Ascending aorta (tissue), 2 donors: ENCODE measurements at regions not wholly inside any gene's neighbourhood (a gene's known extent, or its start where the extent isn't known, plus 50 kb on each side); places are given as distances from the start of the nearest gene placed in this dataset.

Source experiments
- DNase-seq, 2 donors: peaks; one replicate each; pipeline ENCODE4 v3.0.0-alpha.2; 2019; ENCODE audit warnings: low spot score in 2 of 2
- H3K27ac ChIP-seq, 2 donors: fragments of 200-600 bp; sonication (generic); one replicate each; pipeline ENCODE4 v1.5.1; 2016 to 2017; ENCODE audit warnings: mild to moderate bottlenecking in 1 of 2
- H3K27me3 ChIP-seq: fragments of 200-600 bp; sonication (generic); one replicate; pipeline ENCODE4 v1.5.1; 2017
- H3K36me3 ChIP-seq, 2 donors: fragments of 200-600 bp; sonication (generic); one replicate each; pipeline ENCODE4 v1.5.1; 2016
- H3K4me1 ChIP-seq, 2 donors: fragments of 200-600 bp; sonication (generic); one replicate each; pipeline ENCODE4 v1.5.1; 2016 to 2017; ENCODE audit warnings: mild to moderate bottlenecking in 1 of 2
- H3K4me3 ChIP-seq, 2 donors: fragments of 200-600 bp; sonication (generic); one replicate each; pipeline ENCODE4 v1.5.1; 2016 to 2017; ENCODE audit warnings: mild to moderate bottlenecking in 1 of 2
- H3K9me3 ChIP-seq, 2 donors: fragments of 200-600 bp; sonication (generic); one replicate each; pipeline ENCODE4 v1.5.1; 2016
- intact Hi-C: fragments of 100-400 bp; cut with DNase I; formaldehyde crosslinking; loops from one replicate; pipeline ENCODE4 v1.15.1; 2023
- TF ChIP-seq, protein P1 (sequence below), 3 experiments: fragments of 200-600 bp in 2 of 3; fragments of 450-650 bp in 1 of 3; sonication (generic) in 2 of 3; IDR thresholded peaks; one replicate each; pipeline ENCODE4 v1.5.1; 2016 to 2019; ENCODE audit warnings: antibody characterized with exemption in 3 of 3, mild to moderate bottlenecking in 1 of 3, moderate library complexity in 1 of 3

DNA sequence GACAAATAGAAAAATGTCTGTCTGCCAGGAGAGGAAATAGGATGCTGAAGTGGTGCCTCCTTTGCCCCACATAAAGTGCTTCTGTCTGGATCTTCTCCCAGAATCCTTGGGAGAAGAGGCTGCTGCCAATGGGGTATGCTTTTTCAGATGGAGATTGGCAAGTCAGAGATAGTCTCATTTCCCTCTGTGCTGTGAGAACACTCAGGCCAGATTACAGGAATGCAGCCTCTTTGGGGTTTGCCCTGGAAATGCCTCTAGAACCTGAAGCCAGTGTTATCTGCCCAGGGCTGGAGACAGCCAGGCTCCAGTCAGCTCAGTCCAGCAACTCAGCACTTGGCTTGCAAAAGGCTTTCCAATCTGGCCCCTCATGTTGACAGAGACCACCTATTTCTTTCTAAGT lies 119.1 kb upstream of the PHYHIPL start:
- no peaks in the 10 kb centered on the region for H3K9me3 ChIP-seq
- H3K27me3 ChIP-seq = no peaks in the 10 kb centered on the region
- H3K4me3 ChIP-seq = no peak overlapping the region
- TF ChIP-seq, protein P1, sequence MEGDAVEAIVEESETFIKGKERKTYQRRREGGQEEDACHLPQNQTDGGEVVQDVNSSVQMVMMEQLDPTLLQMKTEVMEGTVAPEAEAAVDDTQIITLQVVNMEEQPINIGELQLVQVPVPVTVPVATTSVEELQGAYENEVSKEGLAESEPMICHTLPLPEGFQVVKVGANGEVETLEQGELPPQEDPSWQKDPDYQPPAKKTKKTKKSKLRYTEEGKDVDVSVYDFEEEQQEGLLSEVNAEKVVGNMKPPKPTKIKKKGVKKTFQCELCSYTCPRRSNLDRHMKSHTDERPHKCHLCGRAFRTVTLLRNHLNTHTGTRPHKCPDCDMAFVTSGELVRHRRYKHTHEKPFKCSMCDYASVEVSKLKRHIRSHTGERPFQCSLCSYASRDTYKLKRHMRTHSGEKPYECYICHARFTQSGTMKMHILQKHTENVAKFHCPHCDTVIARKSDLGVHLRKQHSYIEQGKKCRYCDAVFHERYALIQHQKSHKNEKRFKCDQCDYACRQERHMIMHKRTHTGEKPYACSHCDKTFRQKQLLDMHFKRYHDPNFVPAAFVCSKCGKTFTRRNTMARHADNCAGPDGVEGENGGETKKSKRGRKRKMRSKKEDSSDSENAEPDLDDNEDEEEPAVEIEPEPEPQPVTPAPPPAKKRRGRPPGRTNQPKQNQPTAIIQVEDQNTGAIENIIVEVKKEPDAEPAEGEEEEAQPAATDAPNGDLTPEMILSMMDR (IDR thresholded peaks at IDR 0.05) = no peak
- H3K36me3 ChIP-seq = no peaks in the 10 kb centered on the region
- intact Hi-C loops = no loop called here
- no peak for DNase-seq
- H3K27ac ChIP-seq = no peak overlapping the region
- no peaks in the 10 kb centered on the region for H3K4me1 ChIP-seq

DNA sequence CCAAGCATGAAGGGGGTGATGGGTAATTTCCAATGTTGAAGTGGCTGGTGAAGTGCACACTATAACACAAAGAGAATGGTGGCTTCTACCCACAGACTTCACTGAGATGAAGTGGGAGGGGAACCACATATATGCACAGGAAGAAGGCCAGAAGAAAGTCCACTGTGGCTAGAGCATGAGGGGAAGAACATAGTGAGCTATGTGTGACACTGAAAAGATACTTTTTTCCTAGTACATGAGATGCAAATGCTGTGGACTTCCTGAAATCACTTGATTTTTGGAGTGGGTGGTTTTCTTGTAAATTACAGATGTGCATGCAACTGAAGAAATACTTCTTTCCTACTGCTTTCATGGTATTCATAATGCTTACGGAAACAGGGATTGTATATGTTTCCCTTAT lies 115.6 kb upstream of the PHYHIPL start:
- Histone ChIP-seq H3K4me3 (no peak overlapping the region), H3K27ac (no peak overlapping the region), H3K27me3 (no peaks in the 10 kb centered on the region), H3K9me3 (no peaks in the 10 kb centered on the region), H3K4me1 (no peaks in the 10 kb centered on the region), H3K36me3 (no peaks in the 10 kb centered on the region)
- no peak for DNase-seq
- TF ChIP-seq, protein P1 (IDR thresholded peaks at IDR 0.05) = no peak
- intact Hi-C loops = no loop called here

DNA sequence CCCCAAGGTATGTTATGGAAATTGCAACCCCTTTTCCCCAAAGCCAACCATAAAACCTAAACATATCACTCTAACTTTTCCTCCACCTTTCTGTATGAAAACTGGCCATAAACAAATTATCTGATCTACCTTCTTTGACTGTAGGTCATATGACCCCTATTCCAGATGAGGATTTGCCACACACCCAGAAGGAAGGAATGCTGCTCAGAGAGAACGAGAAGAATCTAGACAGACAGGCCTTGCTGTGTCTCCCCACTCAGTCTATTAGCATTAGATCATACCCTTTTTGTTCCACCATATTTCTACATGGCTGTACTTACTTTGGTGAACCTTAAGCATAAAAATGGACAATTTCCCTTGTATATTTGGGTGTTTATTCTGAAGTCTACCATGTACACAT lies 113.0 kb upstream of the PHYHIPL start:
- no peaks in the 10 kb centered on the region for H3K4me1 ChIP-seq
- intact Hi-C loops = no loop called here
- no peaks in the 10 kb centered on the region for H3K27me3 ChIP-seq
- no peaks in the 10 kb centered on the region for H3K9me3 ChIP-seq
- no peak overlapping the region for H3K4me3 ChIP-seq
- TF ChIP-seq, protein P1 (IDR thresholded peaks at IDR 0.05) = no peak
- no peaks in the 10 kb centered on the region for H3K36me3 ChIP-seq
- DNase-seq = no peak
- H3K27ac ChIP-seq = no peak overlapping the region

DNA sequence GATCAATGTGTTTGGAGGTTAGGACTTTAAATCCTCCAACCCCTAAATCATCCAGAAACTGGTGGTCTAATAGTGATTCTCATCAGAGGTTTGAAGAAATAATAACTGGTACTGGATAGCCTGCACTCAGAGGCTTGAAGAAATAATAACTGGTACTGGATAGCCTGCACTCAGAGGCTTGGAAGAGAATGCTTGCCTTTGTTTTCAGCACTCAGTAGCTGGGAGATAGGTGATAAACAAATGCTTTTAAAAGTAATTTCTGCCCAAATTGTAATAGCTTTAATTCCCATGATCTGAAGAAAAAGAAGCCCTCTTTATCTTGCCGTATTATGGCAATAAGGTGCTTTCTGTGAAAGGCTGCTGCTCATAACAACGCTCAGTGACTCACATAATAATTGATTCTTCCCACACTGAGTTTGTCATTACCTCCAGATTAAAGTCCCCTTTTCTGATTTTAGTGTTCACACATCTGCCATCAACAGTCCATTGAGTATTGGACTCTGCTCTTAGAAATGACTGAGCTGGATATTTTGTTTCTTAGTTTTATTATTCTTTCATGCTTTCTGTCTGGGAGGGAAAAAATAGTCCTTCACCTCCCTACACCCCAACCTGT lies 112.3 kb upstream of the PHYHIPL start:
- no peaks in the 10 kb centered on the region for H3K9me3 ChIP-seq
- H3K4me3 ChIP-seq = no peak overlapping the region

DNA sequence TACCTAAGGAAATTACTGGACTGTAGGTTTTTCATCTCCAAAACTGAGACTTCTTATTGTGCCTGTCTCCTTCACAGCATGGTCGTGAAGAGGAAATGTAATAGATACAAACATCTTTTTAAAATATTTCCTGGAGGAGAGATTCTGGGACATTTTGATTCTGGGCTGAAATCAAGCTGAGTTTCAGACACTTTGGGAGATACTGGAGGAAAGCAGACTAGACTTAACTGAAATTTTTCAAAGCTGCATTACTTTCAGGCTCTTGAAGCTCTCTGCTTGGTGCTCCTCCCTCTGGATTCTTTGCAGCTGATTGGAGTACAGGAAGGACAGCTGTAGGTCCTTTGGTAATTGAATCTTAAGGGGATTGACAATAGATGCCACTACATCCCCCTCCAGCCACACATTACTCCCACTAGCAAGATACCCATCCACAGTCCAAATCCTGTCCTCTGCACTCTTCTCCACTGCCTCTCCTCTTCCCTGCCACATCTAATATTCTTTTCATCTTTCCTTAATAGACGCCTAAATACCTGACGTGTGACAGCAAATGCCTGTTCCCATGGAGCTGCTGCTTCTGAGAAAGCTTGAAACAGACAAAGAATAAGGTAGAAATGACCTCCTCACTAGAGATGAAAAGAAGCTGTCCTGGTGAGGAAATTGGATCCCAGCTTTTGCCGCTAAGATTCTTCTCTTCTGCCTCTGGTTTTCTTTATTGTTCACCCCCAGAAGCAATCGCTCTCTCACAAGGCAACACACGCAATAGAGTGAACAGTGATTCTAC lies 111.5 kb upstream of the PHYHIPL start:
- Histone ChIP-seq H3K27ac (no peak overlapping the region), H3K36me3 (no peaks in the 10 kb centered on the region), H3K4me1 (no peaks in the 10 kb centered on the region), H3K27me3 (no peaks in the 10 kb centered on the region), H3K4me3 (no peak overlapping the region), H3K9me3 (no peaks in the 10 kb centered on the region)
- intact Hi-C loops = no loop called here
- TF ChIP-seq, protein P1 (IDR thresholded peaks at IDR 0.05) = no peak
- no peak for DNase-seq

More for the DNA sequence above, 112.3 kb upstream of the PHYHIPL start:
- TF ChIP-seq, protein P1 (IDR thresholded peaks at IDR 0.05) = no peak
- intact Hi-C loops = no loop called here
- Histone ChIP-seq H3K27ac (no peak overlapping the region), H3K27me3 (no peaks in the 10 kb centered on the region), H3K36me3 (no peaks in the 10 kb centered on the region), H3K4me1 (no peaks in the 10 kb centered on the region)
- no peak for DNase-seq
